ENCODE measurements at regions not wholly inside any gene's neighbourhood (a gene's known extent, or its start where the extent isn't known, plus 50 kb on each side); places are given as distances from the start of the nearest gene placed in this dataset.
A peak's percentile ranks its signal among the peaks of the same experiment; 100 is the strongest.

GRCh38 chr12:38142974-38143373, 173.6 kb upstream of the ALG10B start:
- TF ChIP-seq TEAD4 (IDR thresholded peaks at IDR 0.05): no peak
- TF ChIP-seq CREB1 (IDR thresholded peaks at IDR 0.05; ENCODE audit: low read depth): no peak
- TF ChIP-seq RAD21 (IDR thresholded peaks at IDR 0.05; ENCODE audit: low read depth): peak; percentile 23; the same call in 1 of the 2 replicates

GRCh38 chr12:38144049-38144448, 172.5 kb upstream of the ALG10B start:
- TF ChIP-seq EP300 (IDR thresholded peaks at IDR 0.05; ENCODE audit: borderline replicate concordance) (no peak), EGR1 (IDR thresholded peaks at IDR 0.05) (no peak), RAD21 (IDR thresholded peaks at IDR 0.05; ENCODE audit: low read depth) (no peak), NFIC (IDR thresholded peaks at IDR 0.05) (no peak), TAF1 (IDR thresholded peaks at IDR 0.05; ENCODE audit: low read depth) (no peak), FOXM1 (IDR thresholded peaks at IDR 0.05; ENCODE audit: borderline replicate concordance, low read depth) (no peak), YY1 (IDR thresholded peaks at IDR 0.05; ENCODE audit: low read depth) (no peak), MAX (IDR thresholded peaks at IDR 0.05) (no peak), CEBPB (IDR thresholded peaks at IDR 0.05) (no peak), TCF12 (IDR thresholded peaks at IDR 0.05; ENCODE audit: low read depth) (no peak), CREB1 (IDR thresholded peaks at IDR 0.05; ENCODE audit: low read depth) (no peak), USF1 (IDR thresholded peaks at IDR 0.05) (no peak), REST (IDR thresholded peaks at IDR 0.05; ENCODE audit: low read depth) (no peak), ZBTB7A (IDR thresholded peaks at IDR 0.05; ENCODE audit: low read depth) (no peak), TEAD4 (IDR thresholded peaks at IDR 0.05) (no peak)

GRCh38 chr12:38144601-38145436, 171.8 kb upstream of the ALG10B start:
- TF ChIP-seq FOXM1 (IDR thresholded peaks at IDR 0.05; ENCODE audit: borderline replicate concordance, low read depth): no peak
- 0 out of 2 replicates have a peak, but pooled peaks have one; percentile 33 for TF ChIP-seq EP300 (IDR thresholded peaks at IDR 0.05; ENCODE audit: borderline replicate concordance)
- TF ChIP-seq MAX (IDR thresholded peaks at IDR 0.05): no peak

GRCh38 chr12:38149395-38150073, 167.0 kb upstream of the ALG10B start:
- peak; percentile 53 for TF ChIP-seq RAD21 (IDR thresholded peaks at IDR 0.05; ENCODE audit: low read depth)
- peak; percentile 94 for TF ChIP-seq USF1 (IDR thresholded peaks at IDR 0.05)
- peak; percentile 100 for TF ChIP-seq EP300 (IDR thresholded peaks at IDR 0.05; ENCODE audit: borderline replicate concordance)
- TF ChIP-seq MAX (IDR thresholded peaks at IDR 0.05): peak; percentile 96
- 0 out of 2 replicates have a peak, but pooled peaks have one; percentile 51 for TF ChIP-seq CREB1 (IDR thresholded peaks at IDR 0.05; ENCODE audit: low read depth)
- TF ChIP-seq TAF1 (IDR thresholded peaks at IDR 0.05; ENCODE audit: low read depth): peak; percentile 48
- TF ChIP-seq TEAD4 (IDR thresholded peaks at IDR 0.05): peak; percentile 100
- peak; percentile 100 for TF ChIP-seq TCF12 (IDR thresholded peaks at IDR 0.05; ENCODE audit: low read depth)
- TF ChIP-seq YY1 (IDR thresholded peaks at IDR 0.05; ENCODE audit: low read depth): peak; percentile 72
- peak; percentile 51; the same call in 1 of the 2 replicates for TF ChIP-seq EGR1 (IDR thresholded peaks at IDR 0.05)
- peak; percentile 99 for TF ChIP-seq FOXM1 (IDR thresholded peaks at IDR 0.05; ENCODE audit: borderline replicate concordance, low read depth)
- no peak for TF ChIP-seq REST (IDR thresholded peaks at IDR 0.05; ENCODE audit: low read depth)
- peak; percentile 95 for TF ChIP-seq NFIC (IDR thresholded peaks at IDR 0.05)
- TF ChIP-seq ZBTB7A (IDR thresholded peaks at IDR 0.05; ENCODE audit: low read depth): peak; percentile 51; the same call in 1 of the 2 replicates
- TF ChIP-seq CEBPB (IDR thresholded peaks at IDR 0.05): peak; percentile 78; the same call in 1 of the 2 replicates

Measured in Ishikawa (cell line).